Endothelial cell of hepatic sinusoid (primary cell): ENCODE measurements at regions not wholly inside any gene's neighbourhood (a gene's known extent, or its start where the extent isn't known, plus 50 kb on each side); places are given as distances from the start of the nearest gene placed in this dataset.

ENCODE experiments used
- in situ Hi-C: cut with HindIII; loops from 2 replicates; pipeline ENCODE4 v1.10.0; 2017; ENCODE audit warnings: low sequenced_read_pairs

DNA sequence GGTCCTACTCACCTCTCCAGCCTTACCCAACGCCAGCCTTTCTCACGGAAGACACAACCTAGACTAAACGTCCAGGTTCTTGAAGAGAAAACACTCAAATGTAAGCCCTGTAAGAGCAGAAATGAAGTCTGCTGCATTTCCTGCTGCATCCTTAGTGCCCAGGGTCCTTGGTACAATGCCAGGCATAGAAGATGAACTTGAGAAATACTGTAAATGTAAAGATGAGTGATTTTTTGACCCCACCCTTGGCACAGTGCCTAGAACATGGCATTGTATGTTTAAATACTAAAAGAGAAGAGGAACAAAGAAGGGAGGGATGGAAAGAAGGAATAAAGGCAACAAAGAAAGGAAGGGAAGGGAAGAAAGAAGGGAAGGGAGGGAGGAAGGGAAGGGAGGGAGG lies 514.6 kb downstream of the MED13L start:
- in situ Hi-C loops: no loop called here

GRCh38 chr12:115761784-115762183 lies 515.7 kb downstream of the MED13L start:
- in situ Hi-C loops: no loop called here

GRCh38 chr12:115760231-115760630 lies 517.3 kb downstream of the MED13L start:
- in situ Hi-C loops: no loop called here

DNA sequence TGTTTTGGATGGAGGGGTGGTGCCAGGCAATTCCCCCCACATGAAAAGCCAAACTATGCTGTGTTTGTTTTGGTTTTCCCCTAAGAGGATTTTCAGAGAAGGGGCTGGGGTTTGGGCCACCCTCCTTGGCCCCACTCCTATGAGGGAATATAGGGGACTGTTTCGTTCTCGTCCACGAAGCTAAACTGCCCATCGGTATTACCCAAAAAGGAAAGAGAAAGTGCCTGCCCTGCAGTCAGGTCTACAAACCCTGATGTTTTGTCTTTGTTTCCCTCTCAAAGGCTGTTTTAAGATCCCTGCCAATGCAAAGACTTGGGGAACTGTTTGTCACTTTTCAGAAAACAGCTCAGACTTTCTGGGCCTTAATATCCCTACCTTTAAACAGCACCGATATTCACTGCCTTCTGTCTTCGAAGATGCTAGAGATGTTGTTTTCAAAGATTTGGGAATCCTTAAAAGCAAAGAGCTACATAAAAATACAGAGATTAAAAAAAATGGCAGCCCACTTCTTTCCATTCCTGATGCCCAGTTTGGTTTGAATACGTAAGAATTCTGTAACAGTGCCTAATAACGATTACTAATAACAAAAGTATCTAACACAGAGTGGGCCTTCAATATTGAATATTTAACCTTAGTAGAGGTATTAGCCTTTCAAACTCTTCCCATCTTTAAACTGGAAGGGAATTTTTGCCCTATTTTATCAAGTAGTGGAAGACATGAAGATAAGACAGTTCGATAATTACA lies 518.4 kb downstream of the MED13L start:
- in situ Hi-C loops: no loop called here

DNA sequence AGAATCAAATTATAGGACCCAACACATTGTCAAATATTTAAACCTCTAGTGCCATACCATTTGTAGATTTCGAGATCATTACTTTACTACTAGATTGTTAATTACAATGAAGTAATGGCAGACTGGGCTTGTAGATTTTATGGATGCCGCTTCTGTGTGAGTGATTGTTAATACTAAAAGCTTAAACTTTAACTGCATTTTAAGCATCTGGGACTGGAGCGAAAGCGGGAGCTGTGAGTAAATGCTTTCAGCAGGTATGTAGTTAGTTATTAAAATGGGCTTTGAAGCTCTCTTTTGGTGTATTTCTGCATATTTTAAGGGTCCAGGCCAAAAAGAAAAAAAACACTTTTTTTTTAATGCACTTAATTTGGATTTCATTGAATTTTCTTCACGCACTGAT lies 519.3 kb downstream of the MED13L start:
- in situ Hi-C loops: no loop called here

GRCh38 chr12:115756804-115757203 lies 520.7 kb downstream of the MED13L start:
- in situ Hi-C loops: no loop called here

DNA sequence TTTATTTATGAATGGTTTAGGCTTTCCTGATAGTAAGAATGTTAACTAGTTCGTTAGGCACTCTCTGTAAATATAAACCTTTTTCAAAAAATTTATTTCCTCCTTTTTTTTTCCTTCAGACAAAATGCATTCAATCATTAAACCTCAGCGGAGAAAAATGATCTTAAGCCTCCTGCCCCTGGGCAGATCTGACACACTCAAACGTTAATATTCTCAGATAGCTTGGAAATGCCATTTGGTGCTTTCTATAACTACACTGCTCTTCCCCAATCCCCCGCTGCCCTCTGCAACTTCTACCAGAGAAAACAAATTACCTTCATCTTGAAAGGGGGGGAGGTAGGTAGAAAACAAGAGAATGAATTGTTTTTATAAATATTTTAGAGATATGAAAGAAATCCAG lies 521.2 kb downstream of the MED13L start:
- in situ Hi-C loops: no loop called here

- in situ Hi-C loops: no loop called here
Observed at GRCh38 chr12:115755725-115756085, 521.8 kb downstream of the MED13L start.

GRCh38 chr12:115755061-115755724 lies 522.3 kb downstream of the MED13L start:
- in situ Hi-C loops: no loop called here

GRCh38 chr12:115752913-115753726 lies 524.4 kb downstream of the MED13L start:
- in situ Hi-C loops: no loop called here

GRCh38 chr12:115752156-115752555 lies 525.3 kb downstream of the MED13L start:
- in situ Hi-C loops: no loop called here

GRCh38 chr12:115750340-115750739 lies 527.2 kb downstream of the MED13L start:
- in situ Hi-C loops: no loop called here

GRCh38 chr12:115749071-115749841 lies 528.2 kb downstream of the MED13L start:
- in situ Hi-C loops: loop anchor here (25.0 kb wide), 1 partner anchor 737 kb away; no protein-coding TSS in a partner anchor

- in situ Hi-C loops: loop anchor here (25.0 kb wide), 1 partner anchor 728 kb away; no protein-coding TSS in a partner anchor
Observed at GRCh38 chr12:115740586-115741155, 536.8 kb downstream of the MED13L start.

GRCh38 chr12:115737895-115738294 lies 539.6 kb downstream of the MED13L start:
- in situ Hi-C loops: loop anchor here (25.0 kb wide), 1 partner anchor 726 kb away; no protein-coding TSS in a partner anchor

GRCh38 chr12:115736360-115736759 lies 541.1 kb downstream of the MED13L start:
- in situ Hi-C loops: loop anchor here (25.0 kb wide), 1 partner anchor 724 kb away; no protein-coding TSS in a partner anchor

- in situ Hi-C loops: loop anchor here (25.0 kb wide), 1 partner anchor 719 kb away; no protein-coding TSS in a partner anchor
Observed at GRCh38 chr12:115730975-115731541, 546.4 kb downstream of the MED13L start.

- in situ Hi-C loops: loop anchor here (25.0 kb wide), 1 partner anchor 714 kb away; no protein-coding TSS in a partner anchor
Observed at GRCh38 chr12:115726691-115727090, 550.8 kb downstream of the MED13L start.

GRCh38 chr12:115722181-115722580 lies 555.3 kb downstream of the MED13L start:
- in situ Hi-C loops: no loop called here

DNA sequence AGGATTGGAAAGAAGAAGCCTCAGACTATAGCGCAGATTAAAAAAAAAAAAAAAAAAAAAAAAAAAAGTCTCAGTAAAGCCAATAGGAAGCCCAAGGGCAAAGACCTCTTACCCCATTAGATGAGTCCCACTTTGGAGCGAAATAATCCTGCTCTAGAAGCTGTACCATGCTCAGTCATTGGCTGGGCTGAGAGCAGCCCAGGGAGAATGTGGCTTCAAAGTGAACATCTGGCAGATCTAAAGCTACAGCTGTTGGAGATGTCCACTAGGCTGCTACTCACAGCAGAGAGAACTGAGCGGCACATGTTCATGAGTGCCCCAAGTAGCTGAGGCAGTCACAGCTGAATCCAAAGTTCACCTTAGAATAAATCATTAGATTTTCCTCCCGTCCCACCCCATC lies 560.9 kb downstream of the MED13L start:
- in situ Hi-C loops: no loop called here
